ENCODE measurements at regions not wholly inside any gene's neighbourhood (a gene's known extent, or its start where the extent isn't known, plus 50 kb on each side); places are given as distances from the start of the nearest gene placed in this dataset.
"Not testable (repeated sequence)": the region's sequence is repeated elsewhere in the genome, so short reads cannot be mapped to it uniquely, and the experiment has no call there.

DNA sequence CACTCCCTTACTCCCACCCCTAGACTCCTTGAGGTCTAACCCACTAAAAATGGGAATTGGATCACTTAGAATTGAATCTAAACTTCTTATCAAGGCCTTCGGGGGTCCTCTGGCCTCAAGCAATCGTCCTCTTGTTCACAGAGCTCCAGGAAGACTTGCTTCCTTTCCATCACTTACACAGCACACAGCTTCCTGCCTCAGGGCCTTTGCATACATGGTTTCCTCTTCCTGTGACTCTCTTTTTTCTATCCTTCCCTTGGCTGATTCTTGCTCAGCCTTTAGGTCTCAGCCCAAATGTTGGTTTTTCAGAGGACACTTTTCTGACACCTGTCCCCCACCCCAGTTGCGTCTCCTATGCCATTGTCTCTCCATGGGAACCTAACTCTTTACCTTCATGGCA lies 50.0 kb upstream of the ALDH1B1 start:
- DNase-seq: no peak

DNA sequence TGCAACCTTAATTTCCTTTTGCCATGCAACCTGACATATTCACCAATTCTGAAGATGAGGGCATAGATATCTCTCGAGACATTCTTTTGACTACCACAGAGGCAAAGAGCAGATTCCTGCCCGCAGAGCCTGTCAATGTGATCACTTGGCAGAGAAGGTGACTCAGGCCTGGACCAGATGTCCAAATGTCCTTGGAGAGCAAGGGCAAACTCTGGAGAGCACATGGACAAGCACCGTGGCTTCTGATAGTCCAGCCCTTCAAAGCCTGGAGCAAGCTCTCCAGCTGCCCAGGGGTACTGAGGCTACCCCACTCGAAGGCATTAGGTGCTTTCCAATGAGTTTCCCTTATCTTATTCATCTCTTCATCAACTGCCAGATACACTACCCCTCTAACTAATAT lies 50.4 kb upstream of the ALDH1B1 start:
- DNase-seq: no peak

DNA sequence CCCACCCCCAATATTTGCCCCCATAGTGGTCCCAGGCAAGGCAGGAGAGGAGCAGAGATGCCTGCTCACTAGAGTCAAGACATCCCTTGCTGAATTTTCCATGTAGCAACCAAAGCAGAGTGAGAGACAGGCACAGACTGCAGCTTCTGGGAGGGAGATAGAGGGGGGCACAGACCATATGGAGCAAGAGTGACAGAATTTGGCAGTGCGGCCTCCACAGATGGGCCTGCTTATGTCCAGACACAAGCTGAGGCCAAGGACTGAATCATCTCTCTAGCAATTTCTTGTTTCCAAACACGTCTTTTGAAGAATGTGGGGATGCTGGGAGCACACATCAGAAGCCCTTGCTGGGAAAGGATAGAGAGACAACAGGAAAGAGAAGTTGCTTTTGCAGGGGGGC lies 53.0 kb upstream of the ALDH1B1 start:
- no peak for DNase-seq

DNA sequence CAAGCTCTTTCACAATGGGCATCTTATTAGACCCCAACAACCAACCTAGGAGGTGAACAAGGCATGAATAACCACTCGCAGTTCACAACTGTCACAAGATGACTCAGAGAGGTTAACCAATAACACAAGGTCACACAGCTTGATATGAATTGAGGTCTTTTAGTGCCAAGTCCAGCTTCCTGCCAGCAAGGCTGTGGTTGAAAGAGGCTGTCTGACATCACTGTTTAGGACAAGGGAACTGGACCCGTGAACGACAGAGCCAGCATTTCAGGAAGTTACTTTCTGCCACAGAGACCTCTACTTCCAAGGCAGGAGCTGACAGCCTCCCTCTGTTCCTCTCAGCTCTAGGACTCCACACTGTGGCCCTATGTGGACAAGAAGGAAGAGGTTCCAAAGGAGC lies 53.4 kb upstream of the ALDH1B1 start:
- DNase-seq: no peak

DNA sequence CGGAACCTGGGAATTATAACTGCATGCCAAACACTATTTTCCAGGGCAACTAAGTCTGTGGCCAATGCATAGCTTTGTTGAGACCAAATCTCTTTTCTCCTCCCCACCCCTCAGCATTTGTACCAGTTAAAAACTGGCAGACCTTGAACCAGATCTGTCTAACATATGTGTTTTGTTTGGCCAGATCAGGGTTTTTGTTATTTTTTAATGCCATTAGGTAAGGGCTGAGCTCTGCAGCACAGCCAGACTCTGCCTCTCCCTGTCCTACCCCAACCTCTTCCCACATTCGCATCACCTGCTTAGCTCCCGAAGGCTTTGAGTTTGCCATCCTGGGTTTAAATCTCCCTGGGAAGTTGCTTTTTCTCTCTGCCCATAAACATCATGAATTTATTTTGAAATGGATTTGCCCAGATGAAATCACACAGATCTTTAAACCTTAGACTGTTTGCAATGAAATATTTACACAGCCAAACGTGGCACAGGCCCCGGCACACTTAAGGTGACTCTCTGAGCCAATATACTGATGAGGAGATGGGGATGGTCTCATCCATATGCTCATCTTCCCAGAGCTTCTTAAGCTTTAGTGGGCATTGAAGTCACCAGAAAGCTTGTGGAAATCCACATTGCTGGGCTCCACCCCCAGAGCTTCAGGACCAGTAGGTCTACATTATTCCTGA lies 54.0 kb upstream of the ALDH1B1 start:
- DNase-seq: no peak

DNA sequence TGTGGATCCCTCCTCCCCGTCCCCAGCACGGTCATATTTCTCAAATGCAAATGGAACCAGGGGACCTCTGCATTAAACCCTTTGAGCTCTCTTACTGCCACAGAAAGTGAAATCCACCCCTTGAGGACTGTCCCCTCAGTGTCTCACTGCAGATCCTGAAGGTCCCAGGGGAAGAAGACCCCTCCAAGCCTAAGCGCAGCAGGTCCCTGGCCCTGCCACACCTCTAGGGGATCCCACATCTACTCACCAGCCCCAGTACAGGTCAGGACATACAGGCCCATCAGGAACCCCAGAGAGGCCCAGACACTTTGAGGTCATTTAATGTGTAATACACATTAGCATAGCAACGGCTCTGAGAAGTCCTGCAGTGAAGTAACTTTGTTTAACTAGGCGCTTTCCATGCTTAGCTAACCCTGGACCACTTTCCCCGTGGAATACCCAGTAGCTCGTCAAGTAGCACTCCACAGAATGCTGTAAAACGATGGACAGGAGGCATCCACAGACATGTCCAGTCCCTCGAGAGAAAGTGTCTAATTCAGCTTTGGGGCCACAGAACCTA lies 54.7 kb upstream of the ALDH1B1 start:
- no peak for DNase-seq

DNA sequence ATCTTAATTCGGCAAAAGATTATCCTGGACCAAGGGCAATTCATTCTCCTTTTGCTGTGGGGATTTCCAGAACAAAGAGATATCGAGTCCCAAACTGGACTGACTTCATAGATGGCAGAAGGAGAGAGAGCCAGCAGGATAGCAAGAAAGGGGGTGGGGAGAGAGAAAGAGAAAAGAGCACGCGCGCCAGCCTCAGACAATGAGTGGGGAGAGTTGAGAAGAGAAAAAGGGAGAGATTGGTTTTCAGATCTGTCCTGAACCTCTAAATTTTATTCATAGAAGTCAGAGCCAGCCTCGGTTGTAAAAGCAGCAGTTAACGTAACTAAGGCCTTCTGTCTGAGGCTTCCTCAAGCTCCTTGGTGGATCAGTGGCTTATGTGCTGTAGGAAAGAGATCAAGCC lies 55.3 kb upstream of the ALDH1B1 start:
- no peak for DNase-seq

DNA sequence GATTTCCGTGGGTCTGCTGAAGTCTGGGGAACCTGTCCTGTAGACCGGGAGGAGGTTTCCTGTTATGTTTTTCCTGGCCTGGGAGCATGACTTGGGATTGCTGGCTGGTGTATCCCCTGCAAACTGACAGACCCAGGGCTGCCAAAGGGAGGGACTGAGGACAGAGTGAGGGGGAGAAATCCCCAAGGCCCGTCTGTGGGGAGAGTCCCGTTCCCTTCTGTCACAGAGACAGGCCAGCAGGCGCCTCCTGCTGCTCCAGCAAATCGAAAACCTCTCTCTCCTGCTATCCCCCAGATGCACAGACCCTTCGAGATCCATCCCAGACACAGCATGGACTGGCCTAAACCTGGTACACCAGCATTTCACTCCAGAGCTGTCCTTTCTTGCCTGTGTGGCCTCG lies 56.2 kb upstream of the ALDH1B1 start:
- DNase-seq: no peak

DNA sequence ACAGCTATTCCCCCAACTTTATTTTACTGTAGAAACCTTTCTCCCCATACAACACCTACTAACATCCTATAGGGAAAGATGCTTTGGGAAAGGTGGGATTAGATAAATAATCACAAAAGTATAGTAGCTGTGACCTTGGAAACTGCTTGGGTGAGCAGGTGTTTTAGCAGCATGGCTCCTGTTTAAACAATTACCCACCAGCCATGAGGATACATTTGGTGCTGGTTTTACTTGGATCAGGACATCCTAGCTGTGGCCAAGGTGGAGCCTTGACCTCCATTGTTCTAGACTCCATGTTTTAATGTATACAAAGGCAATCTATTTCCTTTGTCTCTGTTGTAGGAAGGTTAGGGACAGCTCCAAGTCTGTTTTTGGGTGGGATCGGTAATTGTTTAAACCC lies 56.8 kb upstream of the ALDH1B1 start:
- no peak for DNase-seq

DNA sequence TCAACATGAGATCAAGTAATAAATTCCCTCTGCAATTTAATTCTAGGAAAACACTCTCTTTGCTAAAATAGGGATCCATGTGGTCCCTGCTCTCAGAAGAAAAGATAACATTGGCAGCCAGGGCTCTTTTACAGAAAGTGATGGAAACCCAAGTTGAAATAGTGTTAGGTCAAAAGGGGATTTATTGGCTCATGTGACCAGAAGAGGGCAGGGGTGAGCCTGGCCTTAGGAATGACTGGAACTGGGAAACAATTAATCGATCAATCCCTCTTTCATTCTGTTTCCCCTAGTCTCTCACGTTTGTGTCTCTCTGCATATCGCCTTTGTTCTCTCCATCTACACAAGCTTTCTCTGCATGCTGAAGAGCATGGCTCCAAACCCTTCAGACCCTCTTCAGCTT lies 58.3 kb upstream of the ALDH1B1 start:
- DNase-seq: no peak

DNA sequence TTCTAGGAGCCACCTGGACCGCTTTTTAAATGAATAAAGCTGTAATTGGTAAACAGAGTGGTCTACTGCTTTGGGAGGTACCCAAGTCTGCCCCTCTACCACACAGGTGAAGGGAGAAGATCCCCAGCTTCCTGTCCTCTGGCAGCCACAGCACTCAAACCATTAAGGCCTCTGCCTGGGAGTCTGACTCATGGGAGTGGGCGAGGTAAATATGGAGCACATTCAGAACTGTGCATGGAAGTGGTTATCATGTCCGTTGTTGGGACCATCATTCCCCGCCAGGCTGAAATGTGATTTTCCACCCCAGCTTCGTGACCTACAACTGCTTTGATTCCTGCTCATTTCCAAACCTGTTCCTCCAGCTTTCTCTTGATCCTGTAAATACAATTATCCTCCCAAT lies 59.5 kb upstream of the ALDH1B1 start:
- DNase-seq: no peak

DNA sequence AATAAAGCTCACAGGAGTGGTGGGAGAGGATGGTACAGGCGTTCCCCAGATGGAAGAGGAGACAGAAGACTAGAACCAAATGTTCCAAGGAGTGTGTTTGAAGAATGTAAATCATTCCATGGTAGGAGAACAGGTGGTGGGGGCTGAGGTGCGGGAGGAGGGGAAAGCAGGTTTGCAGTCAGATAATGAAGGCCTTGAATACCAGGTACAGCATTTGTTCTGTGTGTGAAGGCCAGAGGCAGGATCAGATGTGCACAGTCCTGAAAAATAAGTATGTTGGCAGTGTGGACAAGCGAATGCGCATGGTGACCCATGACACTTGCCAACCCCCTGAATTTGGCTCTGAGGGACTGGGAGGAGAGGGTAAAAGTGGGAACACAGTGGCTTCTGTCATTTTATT lies 59.9 kb upstream of the ALDH1B1 start:
- no peak for DNase-seq

DNA sequence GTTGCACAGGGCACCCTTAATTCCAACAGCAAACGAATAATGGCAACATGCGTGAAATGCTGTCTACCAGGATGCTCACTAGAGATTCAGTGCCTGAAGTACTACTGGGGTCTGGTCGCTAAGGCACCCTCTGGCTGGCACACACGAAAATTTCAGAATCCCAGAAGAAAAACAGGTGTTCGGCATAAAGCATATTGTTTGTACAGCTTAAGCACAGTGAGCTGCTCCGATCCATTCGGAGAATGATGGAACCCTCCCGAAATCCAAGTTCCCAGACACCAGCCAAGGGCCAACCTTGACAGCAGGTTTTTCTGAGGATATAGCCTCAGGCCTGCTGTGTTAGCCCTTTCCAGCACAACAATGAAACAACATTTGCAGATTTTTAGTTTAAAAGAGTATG lies 61.4 kb upstream of the ALDH1B1 start:
- no peak for DNase-seq

DNA sequence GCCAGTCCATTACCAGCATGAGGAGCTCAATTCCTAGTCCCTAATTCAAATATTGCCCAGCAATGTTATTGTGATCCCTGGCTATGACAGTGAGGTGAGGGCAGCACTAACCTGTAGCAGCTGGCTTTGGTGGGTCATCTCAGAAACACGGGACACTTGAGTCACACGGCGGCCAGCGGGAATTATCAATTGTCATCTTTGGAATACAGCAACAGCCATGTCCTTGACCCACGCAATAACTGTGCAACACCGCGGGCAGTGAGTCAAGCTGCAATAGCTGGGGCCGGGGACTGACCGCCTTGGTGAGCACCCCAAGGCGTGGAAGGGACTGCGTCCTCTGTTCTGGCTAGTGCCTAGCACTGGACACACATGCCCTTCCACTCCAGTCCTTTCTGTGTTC lies 62.5 kb upstream of the ALDH1B1 start:
- no peak for DNase-seq

DNA sequence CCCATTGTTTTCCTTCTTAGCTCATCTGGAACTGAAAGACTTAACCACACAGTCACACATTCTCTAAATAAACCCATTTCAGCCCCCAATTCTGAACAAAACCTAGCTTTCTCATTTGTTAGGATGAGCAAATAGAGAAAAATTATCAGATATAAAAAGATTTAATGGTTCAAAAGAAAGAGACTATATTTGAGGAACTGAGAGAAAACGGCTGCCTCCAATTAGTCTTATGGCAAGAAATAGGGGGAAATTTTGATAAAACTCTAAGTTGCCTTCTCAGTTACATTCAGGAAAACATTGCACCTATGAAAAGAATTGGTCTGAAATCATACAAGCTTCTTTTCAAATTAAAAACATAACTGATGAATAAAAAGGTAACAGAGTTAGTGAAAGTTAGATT lies 63.7 kb upstream of the ALDH1B1 start:
- no peak for DNase-seq

DNA sequence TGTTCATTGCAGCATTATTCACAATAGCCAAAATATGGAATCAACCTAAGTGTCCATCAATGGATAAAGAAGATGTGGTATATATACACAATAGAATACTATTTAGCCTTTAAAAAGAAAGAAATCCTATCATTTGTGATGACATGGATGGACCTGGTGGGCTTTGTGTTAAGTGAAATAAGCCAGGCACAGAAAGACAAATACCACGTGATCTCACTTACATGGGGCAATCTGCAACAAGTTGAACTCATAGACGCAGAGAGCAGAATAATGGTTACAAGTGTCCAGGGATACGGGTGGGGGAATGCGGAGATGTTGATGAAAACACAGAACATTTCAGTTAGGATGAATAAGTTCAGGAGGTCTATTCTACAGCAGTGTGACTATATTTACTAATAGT lies 66.4 kb upstream of the ALDH1B1 start:
- no peak for DNase-seq

DNA sequence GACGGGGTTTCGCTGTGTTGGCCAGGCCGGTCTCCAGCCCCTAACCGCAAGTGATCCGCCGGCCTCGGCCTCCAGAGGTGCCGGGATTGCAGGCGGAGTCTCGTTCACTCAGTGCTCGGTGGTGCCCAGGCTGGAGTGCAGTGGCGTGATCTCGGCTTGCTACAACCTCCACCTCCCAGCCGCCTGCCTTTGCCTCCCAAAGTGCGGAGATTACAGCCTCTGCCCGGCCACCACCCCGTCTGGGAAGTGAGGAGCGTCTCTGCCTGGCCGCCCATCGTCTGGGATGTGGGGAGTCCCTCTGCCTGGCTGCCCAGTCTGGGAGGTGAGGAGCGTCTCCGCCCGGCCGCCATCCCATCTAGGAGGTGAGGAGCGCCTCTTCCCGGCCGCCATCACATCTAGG lies 68.3 kb upstream of the ALDH1B1 start:
- not testable (repeated sequence) for DNase-seq

DNA sequence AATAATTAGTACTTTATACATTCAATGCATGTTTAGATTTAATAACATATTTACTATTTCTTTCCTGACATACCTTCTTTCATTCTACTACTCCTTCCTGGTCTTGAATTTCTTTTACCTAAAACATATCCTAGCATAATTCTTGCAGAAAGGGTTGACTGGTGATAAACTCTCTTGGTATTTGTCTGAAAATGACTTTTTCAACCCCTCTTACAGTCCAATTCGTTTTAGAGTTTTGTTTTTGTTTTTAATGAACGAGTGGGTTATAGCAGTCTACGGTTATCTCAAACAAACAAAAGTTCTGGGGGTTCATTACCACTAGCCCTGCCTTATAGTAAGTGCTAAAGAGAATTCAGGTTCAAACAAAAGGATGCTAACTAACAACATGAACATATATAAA lies 69.6 kb upstream of the ALDH1B1 start:
- no peak for DNase-seq

DNA sequence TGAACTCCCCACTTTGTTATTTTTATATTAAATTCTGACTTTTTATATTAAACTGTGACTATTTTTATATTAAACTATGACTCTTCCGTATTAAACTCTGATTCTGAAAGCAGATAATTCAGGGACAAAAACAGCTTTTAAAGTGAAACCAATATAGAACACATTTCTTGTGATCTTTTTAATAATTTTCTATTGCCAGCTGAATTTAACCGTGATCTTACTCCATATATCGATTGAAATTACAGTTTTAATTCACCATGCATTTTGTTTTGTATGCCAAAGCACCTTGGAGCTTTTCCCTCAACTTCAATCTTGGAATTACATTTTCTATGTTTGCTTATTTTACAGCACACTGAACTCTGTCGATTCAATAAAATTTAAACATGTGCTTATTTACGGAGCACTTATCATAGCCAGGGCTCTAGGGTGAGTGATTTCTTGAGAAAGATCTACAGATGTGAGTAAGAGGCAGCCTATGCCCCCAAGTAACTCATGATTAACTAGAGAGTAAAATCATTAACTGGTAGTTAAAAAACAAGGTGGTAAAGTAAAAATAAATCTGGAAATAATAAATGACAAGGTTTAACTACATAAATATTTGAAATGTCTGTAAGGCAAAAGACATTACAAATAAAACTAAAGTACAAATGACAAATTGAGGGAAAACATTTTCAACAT lies 72.9 kb upstream of the ALDH1B1 start:
- DNase-seq: no peak

DNA sequence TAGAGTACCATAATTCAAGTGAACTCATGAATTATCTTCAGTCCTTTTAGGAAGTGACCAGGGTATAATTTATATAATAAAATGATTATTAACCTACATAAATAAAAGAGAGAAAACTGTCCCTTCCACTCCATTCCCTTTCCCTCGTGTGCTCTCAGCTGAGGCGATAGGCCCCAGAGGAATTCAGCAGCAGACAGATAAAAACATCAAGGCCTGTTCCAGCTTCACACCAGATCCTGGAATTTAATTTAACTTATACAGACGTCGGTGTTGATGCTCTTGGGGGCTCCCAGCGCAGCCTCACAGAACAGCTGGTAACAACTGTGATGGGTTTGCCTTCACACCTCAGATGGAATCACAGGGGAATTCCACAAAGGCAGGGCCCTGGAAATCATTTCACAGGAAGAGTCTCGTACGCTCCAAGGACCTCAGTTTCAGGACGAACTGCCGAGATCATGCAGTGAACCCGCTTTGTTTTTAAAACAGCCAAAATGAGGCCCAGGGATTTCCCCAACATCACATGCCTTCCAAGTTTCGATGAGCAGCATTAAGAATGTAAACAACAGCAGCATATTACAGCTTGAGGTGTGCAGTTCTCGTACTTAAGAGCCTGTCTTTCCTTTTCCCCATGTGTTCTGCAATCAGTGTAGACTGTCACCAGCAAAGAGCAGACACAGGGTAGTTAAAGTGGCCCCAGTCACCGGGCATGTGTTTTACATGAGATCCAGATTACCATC lies 73.6 kb upstream of the ALDH1B1 start:
- no peak for DNase-seq

DNA sequence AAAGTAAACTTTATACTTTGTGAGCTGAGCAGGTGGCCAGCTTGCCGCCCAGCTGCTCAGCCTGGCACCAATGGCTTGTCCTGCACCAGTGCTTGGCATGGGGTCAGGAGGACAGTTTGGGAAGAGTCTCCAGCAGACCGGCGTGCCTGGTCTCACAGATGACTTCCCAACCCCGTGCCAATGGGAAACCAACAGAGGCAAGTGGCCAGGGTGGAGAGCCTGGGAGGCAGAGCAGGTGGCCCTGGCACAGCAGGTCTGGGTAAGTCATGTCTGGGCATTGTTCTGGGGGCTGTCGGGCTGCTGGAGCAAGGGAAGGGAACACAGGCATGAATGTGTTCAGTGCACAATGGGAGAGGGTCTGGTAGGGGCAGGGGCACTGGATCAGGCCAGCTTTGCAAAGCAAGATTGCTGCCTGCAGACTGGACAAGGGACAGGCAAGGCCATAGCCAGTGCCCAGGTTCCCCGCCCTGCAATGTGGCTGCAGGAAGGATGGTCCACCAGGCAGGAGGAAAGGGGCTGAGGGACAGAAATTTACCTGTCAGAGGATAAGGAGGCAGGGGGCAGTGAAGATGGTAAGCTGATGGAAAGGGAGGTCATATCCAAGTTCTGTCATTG lies 76.2 kb upstream of the ALDH1B1 start:
- no peak for DNase-seq

DNA sequence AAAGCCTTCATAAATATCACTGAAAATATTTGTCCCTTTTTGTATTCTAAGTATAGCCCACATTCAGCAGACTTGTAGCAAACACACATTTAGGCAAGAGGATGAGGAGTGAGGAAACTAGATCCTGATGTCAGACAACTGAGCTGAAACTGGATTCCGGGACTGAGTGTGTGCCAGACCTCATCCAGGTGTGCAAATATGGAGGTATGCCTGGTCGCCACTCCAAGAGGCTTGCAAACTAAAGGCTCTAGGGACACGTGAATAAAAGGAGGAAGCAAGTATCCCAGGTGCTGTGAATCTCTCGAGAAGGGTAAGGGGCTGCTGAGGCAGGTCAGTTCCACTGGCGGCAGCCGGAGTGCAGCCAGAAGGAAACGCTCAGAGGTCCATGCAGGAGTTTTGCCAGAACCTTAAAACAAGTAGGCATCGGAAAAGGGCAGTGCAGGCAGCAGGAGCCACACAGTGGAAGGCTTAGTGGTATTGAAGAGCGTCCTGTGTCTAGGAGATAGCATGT lies 77.4 kb upstream of the ALDH1B1 start:
- no peak for DNase-seq

DNA sequence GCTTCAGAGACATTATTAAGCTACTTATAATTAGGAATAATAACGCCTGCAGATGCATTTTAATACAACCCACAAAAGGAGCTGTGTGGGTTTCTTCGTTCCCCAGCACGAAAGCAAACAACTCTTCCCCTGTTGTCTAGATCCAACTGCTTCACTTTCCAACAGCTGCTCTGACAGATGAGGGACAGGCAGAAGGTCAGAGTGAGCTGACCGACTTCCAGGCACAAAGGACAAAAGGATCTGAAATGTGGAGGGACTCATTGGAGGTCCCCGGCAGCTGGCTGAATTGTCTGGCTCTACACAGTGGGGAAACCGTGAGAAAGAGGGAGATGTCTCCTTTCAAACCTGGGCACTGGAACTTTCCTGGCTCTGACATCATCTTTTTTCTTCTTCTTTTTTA lies 79.1 kb upstream of the ALDH1B1 start:
- DNase-seq: no peak
